GM12892 (cell line): ENCODE measurements at regions not wholly inside any gene's neighbourhood (a gene's known extent, or its start where the extent isn't known, plus 50 kb on each side); places are given as distances from the start of the nearest gene placed in this dataset.

Experiments used
- POLR2A ChIP-seq: IDR thresholded peaks from 2 replicates; pipeline ENCODE4 v1.6.1; 2011; ENCODE audit warnings: low read depth, low read length, control low read depth
- POLR2AphosphoS5 ChIP-seq: IDR thresholded peaks from 2 replicates; pipeline ENCODE4 v1.6.1; 2011; ENCODE audit warnings: low read depth, low read length, control low read depth
- TAF1 ChIP-seq: IDR thresholded peaks from 2 replicates; pipeline ENCODE4 v1.6.1; 2011; ENCODE audit warnings: low read depth, mild to moderate bottlenecking, control low read depth, low read length, borderline replicate concordance

- TF ChIP-seq POLR2A (no peak), TAF1 (no peak), POLR2AphosphoS5 (no peak)
These were observed 61.7 kb upstream of the CECR2 start for GRCh38 chr22:17307566-17307965.
